Fibroblast of skin of scalp (primary cell): ENCODE measurements at regions not wholly inside any gene's neighbourhood (a gene's known extent, or its start where the extent isn't known, plus 50 kb on each side); places are given as distances from the start of the nearest gene placed in this dataset.

Experiments used
- DNase-seq: peaks from one replicate; pipeline ENCODE4 v3.0.0-alpha.2; 2013

GRCh38 chr2:200013906-200014305 is 58.5 kb downstream of the MAIP1 start:
- no peak for DNase-seq

DNA sequence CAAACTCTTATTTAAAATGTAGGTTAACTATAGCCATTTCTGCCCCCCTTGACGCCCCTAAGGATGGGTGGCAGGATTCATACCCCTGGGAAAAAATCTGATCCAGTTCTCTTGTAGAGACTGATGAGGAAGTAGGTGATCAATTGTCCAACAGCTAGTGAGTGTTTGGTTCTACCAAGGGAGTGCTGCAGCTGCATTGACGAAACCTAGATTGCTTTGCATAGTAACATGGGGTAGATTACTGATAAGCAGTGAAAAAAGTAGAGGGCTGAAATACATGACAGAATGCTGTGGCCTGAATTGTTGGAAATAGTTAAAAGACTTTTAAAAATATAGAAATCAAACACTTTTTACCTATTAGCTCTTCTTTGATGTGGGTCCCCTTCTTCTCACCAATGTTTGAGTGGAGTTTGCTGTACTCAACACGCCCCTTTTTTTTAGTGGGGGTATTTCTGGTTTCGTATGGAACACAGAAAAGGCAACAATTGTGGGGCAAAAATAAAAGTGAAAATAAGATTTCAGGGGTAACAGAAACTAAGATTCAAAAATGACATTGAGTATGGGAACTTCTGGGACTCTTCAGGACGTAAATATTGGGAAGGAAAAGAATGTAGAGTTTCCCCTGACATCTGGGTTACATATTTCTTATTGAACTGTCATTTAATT is 66.2 kb downstream of the MAIP1 start:
- DNase-seq: no peak

- DNase-seq: no peak
Observed at GRCh38 chr2:200022511-200022910, 67.1 kb downstream of the MAIP1 start.

GRCh38 chr2:200023570-200023969 is 68.2 kb downstream of the MAIP1 start:
- no peak for DNase-seq

- no peak for DNase-seq
Observed at GRCh38 chr2:200025717-200026116, 70.3 kb downstream of the MAIP1 start.

GRCh38 chr2:200026332-200027230 is 71.2 kb downstream of the MAIP1 start:
- DNase-seq: peak; percentile 78

DNA sequence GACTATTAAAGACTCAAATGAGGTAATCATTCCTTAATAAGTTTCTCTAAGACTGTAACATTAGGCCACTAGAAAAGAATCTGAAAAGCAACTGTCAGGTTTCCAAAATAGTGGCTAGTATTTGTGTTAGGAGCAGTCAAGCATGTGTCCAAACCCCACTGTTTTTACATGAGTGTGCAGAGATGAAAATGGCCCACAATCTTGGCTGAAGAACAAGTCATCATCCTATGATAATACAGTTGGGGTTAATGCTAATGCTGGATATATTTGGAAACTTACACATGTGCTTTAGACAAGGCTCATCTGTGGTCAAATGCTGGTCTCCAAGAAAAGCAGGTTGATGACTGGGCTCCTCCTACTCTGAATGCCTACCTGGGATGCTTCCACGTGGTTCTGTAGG is 73.6 kb downstream of the MAIP1 start:
- peak; percentile 12 for DNase-seq

- no peak for DNase-seq
Observed at GRCh38 chr2:200032895-200033294, 77.5 kb downstream of the MAIP1 start.

DNA sequence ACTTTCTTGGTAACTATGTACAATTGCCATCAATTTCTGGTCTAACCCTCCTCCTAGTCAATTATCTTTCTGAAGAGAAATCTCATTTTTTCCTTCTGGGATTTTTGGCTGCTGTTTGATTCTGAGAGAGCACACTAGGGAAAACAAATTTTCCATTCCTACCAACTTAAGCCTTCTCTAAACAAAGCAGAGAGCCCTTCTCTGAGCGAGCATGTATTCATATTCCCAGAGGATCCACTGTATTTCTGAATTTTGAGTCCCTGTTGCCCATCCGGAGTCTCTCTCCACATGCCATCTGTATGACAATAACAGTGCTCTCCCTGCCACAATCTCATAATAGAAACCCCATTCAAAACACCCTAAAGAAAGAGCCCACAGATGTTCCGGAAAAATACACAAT is 78.5 kb downstream of the MAIP1 start:
- DNase-seq: peak; percentile 77

DNA sequence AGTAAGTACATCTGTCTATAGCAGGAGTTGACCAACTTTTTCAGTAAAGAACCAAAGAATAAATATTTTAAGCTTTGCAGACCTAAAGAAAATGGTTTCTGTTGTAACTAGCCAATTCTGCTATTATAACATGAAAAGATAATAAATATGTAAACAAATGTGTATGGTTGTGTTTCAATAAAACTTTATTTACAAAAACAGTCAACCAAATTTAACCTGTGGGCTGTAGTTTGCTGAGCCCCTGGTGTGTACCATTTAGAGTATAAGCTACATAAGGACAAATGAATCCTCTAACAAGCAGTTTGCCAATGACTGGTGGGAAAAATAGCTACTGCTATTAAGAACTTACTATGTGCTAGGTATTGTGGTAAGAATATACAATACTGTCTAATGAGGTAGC is 79.4 kb downstream of the MAIP1 start:
- no peak for DNase-seq

- DNase-seq: peak; percentile 94
Observed at GRCh38 chr2:200039724-200040650, 84.6 kb downstream of the MAIP1 start.

DNA sequence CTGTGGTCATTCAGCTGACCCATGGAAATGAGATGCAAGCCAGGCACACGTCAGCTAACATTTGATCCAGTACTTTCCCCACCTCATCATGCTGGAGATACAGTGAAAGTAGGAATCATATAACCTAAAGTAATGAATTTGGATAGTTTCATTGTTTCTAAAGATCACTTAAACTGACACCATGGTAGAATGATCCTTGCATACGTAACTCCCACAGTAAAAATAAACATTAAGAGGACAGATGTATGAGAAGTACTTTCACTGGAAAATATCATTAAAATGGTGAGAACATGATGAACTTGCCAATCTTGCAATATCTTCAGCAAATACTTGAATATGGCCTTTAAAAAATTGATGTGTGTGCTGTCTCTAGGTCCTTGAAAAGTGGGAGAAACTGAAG is 85.4 kb downstream of the MAIP1 start:
- DNase-seq: no peak

- no peak for DNase-seq
Observed at GRCh38 chr2:200041639-200042038, 86.3 kb downstream of the MAIP1 start.

DNA sequence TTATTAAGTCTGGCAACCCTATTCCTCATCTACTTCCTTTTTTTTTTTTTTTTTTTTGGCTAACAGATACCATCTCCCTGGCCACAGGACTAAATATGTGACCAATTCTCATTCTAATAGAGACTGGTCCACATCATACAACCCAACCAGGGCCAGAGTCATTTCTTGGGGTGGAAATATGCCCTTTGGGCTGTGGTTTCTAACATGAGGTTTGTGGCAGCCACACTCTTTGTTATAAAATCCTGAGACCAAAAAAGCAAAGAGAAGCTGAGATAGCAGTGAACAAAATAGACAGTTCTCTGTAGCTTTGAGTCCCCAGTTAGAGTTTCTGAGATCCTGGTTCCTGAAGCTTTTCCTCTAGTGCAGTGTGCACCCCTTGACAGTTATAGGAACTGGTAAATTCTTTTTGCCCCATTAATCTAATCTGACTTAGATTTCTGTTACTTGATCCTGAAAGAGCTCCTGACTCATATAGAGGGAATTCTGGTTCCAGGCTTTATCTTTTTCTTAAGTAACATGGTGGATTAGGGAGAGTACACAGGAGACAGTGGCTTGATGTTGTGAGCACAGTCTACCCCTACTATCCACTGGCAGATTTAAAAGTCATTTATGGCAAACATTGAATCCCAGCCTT is 86.8 kb downstream of the MAIP1 start:
- DNase-seq: peak; percentile 58

DNA sequence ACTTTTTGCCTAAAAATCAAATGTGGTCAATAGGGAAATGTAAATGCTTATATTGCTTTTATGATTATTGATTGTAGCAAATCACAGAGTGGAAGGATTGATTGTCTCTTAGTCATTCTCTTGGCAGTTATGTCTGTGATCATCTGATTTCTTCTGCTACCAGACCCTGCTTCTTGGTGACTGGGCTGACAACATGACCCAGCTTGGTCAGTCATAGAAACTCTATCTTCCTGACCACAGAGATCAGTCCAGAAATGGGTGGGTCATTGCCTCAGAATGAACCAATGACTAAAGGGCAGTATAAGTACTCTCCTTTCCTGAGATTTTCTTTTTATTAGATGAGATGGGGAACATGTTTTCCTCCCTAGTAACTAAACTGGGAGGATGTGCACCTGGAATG is 87.6 kb downstream of the MAIP1 start:
- DNase-seq: no peak

DNA sequence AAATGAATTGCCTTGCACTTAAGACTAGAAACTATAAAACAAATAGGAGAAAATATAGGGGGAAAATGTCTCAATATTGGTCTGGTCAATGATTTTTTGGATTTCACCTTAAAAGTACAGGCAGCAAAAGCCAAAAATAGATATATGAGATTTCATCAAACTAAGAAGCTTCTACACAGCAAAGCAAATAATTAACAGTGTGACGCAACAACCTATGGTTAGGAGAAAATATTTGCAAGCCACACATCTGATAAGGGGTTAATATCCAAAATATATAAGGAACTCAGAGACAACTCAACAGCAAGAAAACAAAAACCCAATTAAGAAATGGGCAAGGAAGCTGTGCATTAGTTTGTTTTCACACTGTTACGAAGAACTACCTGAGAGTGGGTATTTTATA is 89.1 kb downstream of the MAIP1 start:
- DNase-seq: no peak

DNA sequence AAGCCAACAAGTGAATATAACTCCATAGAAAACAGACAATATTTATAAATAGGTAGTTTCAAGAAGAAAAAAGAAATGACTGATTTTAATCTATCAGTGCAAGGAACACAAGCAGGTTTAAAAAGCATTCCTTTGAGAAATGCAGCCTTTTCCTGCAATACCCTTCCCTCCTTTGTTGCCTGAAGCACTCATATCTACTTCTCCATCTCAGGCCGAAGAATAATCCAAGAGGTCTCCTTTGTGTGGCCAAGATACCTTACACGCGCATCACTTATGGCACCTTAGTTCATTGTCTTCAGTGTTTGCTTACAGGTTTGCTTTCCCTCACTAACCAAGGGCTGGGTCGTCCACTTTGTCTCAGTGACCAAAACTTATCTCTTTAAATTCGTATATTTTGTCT is 93.0 kb downstream of the MAIP1 start:
- DNase-seq: no peak

DNA sequence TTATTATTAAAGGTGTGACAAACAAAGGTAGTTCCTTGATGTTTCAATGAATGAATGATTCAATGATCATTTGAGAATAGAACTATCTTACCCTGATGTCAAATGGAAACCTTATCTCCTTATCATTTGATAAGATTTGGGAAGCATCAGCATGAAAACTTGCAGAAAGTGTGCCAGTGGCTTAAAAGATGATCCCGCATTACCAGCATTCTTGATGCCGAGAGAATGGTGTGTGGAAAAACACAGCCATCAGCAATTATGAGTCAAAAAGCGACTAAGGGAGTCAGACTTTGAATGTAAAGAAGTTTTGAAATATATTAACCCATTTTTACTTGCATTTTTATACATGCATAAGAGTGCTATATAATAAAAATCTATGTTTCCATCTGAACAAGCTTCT is 93.7 kb downstream of the MAIP1 start:
- DNase-seq: no peak

GRCh38 chr2:200050921-200051610 is 95.7 kb downstream of the MAIP1 start:
- no peak for DNase-seq

DNA sequence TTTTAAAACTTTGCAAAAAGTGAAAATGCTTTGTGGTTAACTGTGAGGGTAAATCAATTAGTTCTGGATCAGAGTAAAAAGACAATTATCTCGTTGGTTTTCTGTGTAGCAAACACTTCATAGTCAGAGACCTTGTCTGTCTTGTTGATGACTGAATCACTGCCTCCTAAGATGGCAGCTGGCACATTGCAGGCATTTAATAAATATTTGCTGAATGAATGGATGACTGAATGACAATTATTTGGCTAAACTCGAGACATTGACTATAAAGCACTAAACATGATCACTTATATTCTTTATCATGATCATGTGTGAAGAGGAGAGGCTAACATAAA is 96.2 kb downstream of the MAIP1 start:
- DNase-seq: no peak

GRCh38 chr2:200052627-200053026 is 97.2 kb downstream of the MAIP1 start:
- DNase-seq: no peak
